ENCODE measurements at regions not wholly inside any gene's neighbourhood (a gene's known extent, or its start where the extent isn't known, plus 50 kb on each side); places are given as distances from the start of the nearest gene placed in this dataset.
"Not testable (repeated sequence)": the region's sequence is repeated elsewhere in the genome, so short reads cannot be mapped to it uniquely, and the experiment has no call there.

GRCh38 chr17:16867545-16867944 is 104.4 kb downstream of the TNFRSF13B start:
- H3K36me3 ChIP-seq (replicated peaks in 1 of 2; ENCODE audit: control insufficient read depth in 1 of 2, insufficient read depth in 2 of 2, low read length in 2 of 2); H3K9me3 Mint-ChIP-seq; H4K20me1 ChIP-seq (ENCODE audit: insufficient read depth, low read length); H3K4me3 Mint-ChIP-seq; H3K4me1 ChIP-seq (ENCODE audit: control insufficient read depth in 1 of 2, insufficient read depth in 2 of 2, low read length in 2 of 2); H3K36me3 Mint-ChIP-seq; H3K27ac Mint-ChIP-seq; H3K4me1 Mint-ChIP-seq; H3K9me3 ChIP-seq (replicated peaks in 1 of 2; ENCODE audit: control insufficient read depth in 1 of 2, insufficient read depth in 1 of 2, low read length in 2 of 2); DNase-seq; H3K4me2 ChIP-seq (replicated peaks; ENCODE audit: extremely low read depth, low read length, poor library complexity, severe bottlenecking); H3K27me3 ChIP-seq (ENCODE audit: control insufficient read depth in 2 of 2, insufficient read depth in 2 of 2, low read length in 2 of 2); H3K9ac ChIP-seq (ENCODE audit: insufficient read depth, low read length, poor library complexity, severe bottlenecking); H2AFZ ChIP-seq (ENCODE audit: insufficient read depth, low read depth, low read length, poor library complexity, severe bottlenecking); intact Hi-C loops (cut with micrococcal nuclease); H3K4me3 ChIP-seq (replicated peaks in 1 of 3; ENCODE audit: low read depth in 2 of 3, low read length in 3 of 3); H3K27ac ChIP-seq (ENCODE audit: low read depth in 1 of 2, low read length in 2 of 2); H3K27me3 Mint-ChIP-seq (ENCODE audit: low read depth in 3 of 3); H3K79me2 ChIP-seq (ENCODE audit: insufficient read depth, low read length): not testable (repeated sequence)
- no CpG with 5 or more reads among the region's 5 CpGs for WGBS (ENCODE audit: insufficient coverage)

- H3K9ac ChIP-seq (ENCODE audit: insufficient read depth, low read length, poor library complexity, severe bottlenecking); H3K27ac Mint-ChIP-seq; H3K4me3 ChIP-seq (replicated peaks in 1 of 3; ENCODE audit: low read depth in 2 of 3, low read length in 3 of 3); H3K4me3 Mint-ChIP-seq; H3K36me3 Mint-ChIP-seq; H3K36me3 ChIP-seq (replicated peaks in 1 of 2; ENCODE audit: control insufficient read depth in 1 of 2, insufficient read depth in 2 of 2, low read length in 2 of 2); H3K27me3 Mint-ChIP-seq (ENCODE audit: low read depth in 3 of 3); DNase-seq; H3K9me3 Mint-ChIP-seq; H3K9me3 ChIP-seq (replicated peaks in 1 of 2; ENCODE audit: control insufficient read depth in 1 of 2, insufficient read depth in 1 of 2, low read length in 2 of 2); H3K27me3 ChIP-seq (ENCODE audit: control insufficient read depth in 2 of 2, insufficient read depth in 2 of 2, low read length in 2 of 2); H3K79me2 ChIP-seq (ENCODE audit: insufficient read depth, low read length); intact Hi-C loops (cut with micrococcal nuclease); H2AFZ ChIP-seq (ENCODE audit: insufficient read depth, low read depth, low read length, poor library complexity, severe bottlenecking); H3K4me2 ChIP-seq (replicated peaks; ENCODE audit: extremely low read depth, low read length, poor library complexity, severe bottlenecking); H3K4me1 Mint-ChIP-seq; H4K20me1 ChIP-seq (ENCODE audit: insufficient read depth, low read length); H3K27ac ChIP-seq (ENCODE audit: low read depth in 1 of 2, low read length in 2 of 2); H3K4me1 ChIP-seq (ENCODE audit: control insufficient read depth in 1 of 2, insufficient read depth in 2 of 2, low read length in 2 of 2): not testable (repeated sequence)
- no CpG with 5 or more reads among the region's 6 CpGs for WGBS (ENCODE audit: insufficient coverage)
Observed at GRCh38 chr17:16866841-16867240, 105.1 kb downstream of the TNFRSF13B start.

DNA sequence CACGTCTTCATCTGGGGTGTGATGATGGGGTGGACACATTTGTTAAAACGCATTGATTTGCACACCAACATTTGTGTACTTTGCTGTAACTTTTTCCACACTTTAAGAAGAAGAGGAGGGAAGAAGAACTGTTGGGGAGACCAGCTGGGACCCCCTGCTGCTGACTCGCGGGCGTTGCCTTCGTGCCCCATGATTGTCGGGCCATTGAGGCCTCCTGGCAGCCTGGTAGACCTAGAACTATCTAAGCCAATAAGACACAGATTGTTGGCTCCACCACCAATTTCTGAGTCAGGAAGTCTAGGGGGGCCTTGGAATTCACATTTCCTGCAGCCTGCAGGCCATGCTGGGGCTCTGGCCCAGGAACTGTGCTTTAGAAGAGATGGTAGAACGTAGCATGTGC is 105.5 kb downstream of the TNFRSF13B start:
- WGBS (ENCODE audit: insufficient coverage): 83% methylated on average over 1 of the region's 8 CpGs
- peaks cover 2% of the 10 kb centered on the region for H3K4me1 Mint-ChIP-seq
- no peak overlapping the region for H3K27ac ChIP-seq (ENCODE audit: low read depth in 1 of 2, low read length in 2 of 2)

GRCh38 chr17:16865704-16866103 is 106.2 kb downstream of the TNFRSF13B start:
- H3K4me1 ChIP-seq (ENCODE audit: control insufficient read depth in 1 of 2, insufficient read depth in 2 of 2, low read length in 2 of 2); H3K27ac Mint-ChIP-seq; H3K79me2 ChIP-seq (ENCODE audit: insufficient read depth, low read length); H3K36me3 ChIP-seq (replicated peaks in 1 of 2; ENCODE audit: control insufficient read depth in 1 of 2, insufficient read depth in 2 of 2, low read length in 2 of 2); H3K27me3 Mint-ChIP-seq (ENCODE audit: low read depth in 3 of 3); H3K4me1 Mint-ChIP-seq; H3K9ac ChIP-seq (ENCODE audit: insufficient read depth, low read length, poor library complexity, severe bottlenecking); H2AFZ ChIP-seq (ENCODE audit: insufficient read depth, low read depth, low read length, poor library complexity, severe bottlenecking); H3K27ac ChIP-seq (ENCODE audit: low read depth in 1 of 2, low read length in 2 of 2); intact Hi-C loops (cut with micrococcal nuclease); H3K36me3 Mint-ChIP-seq; H3K4me2 ChIP-seq (replicated peaks; ENCODE audit: extremely low read depth, low read length, poor library complexity, severe bottlenecking); DNase-seq; H3K9me3 Mint-ChIP-seq; H3K27me3 ChIP-seq (ENCODE audit: control insufficient read depth in 2 of 2, insufficient read depth in 2 of 2, low read length in 2 of 2); H3K4me3 ChIP-seq (replicated peaks in 1 of 3; ENCODE audit: low read depth in 2 of 3, low read length in 3 of 3); H3K4me3 Mint-ChIP-seq; H4K20me1 ChIP-seq (ENCODE audit: insufficient read depth, low read length); H3K9me3 ChIP-seq (replicated peaks in 1 of 2; ENCODE audit: control insufficient read depth in 1 of 2, insufficient read depth in 1 of 2, low read length in 2 of 2): not testable (repeated sequence)
- no CpG with 5 or more reads among the region's 8 CpGs for WGBS (ENCODE audit: insufficient coverage)

More for the DNA sequence above, 105.5 kb downstream of the TNFRSF13B start:
- TF ChIP-seq, protein P1, sequence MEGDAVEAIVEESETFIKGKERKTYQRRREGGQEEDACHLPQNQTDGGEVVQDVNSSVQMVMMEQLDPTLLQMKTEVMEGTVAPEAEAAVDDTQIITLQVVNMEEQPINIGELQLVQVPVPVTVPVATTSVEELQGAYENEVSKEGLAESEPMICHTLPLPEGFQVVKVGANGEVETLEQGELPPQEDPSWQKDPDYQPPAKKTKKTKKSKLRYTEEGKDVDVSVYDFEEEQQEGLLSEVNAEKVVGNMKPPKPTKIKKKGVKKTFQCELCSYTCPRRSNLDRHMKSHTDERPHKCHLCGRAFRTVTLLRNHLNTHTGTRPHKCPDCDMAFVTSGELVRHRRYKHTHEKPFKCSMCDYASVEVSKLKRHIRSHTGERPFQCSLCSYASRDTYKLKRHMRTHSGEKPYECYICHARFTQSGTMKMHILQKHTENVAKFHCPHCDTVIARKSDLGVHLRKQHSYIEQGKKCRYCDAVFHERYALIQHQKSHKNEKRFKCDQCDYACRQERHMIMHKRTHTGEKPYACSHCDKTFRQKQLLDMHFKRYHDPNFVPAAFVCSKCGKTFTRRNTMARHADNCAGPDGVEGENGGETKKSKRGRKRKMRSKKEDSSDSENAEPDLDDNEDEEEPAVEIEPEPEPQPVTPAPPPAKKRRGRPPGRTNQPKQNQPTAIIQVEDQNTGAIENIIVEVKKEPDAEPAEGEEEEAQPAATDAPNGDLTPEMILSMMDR (IDR thresholded peaks at IDR 0.05): no peak
- H2AFZ ChIP-seq (ENCODE audit: insufficient read depth, low read depth, low read length, poor library complexity, severe bottlenecking): no peak overlapping the region
- no peak overlapping the region for H3K4me3 ChIP-seq (replicated peaks in 1 of 3; ENCODE audit: low read depth in 2 of 3, low read length in 3 of 3)
- no peak overlapping the region for H3K4me2 ChIP-seq (replicated peaks; ENCODE audit: extremely low read depth, low read length, poor library complexity, severe bottlenecking)
- no peaks in the 10 kb centered on the region for H3K4me1 ChIP-seq (ENCODE audit: control insufficient read depth in 1 of 2, insufficient read depth in 2 of 2, low read length in 2 of 2)
- no peaks in the 10 kb centered on the region for H3K27me3 ChIP-seq (ENCODE audit: control insufficient read depth in 2 of 2, insufficient read depth in 2 of 2, low read length in 2 of 2)
- DNase-seq: no peak
- H3K27ac Mint-ChIP-seq: no peak overlapping the region
- peaks cover 0 to 6% (median 0%) of the 10 kb centered on the region in 7 donors for H3K9me3 Mint-ChIP-seq
- no peaks in the 10 kb centered on the region for H3K36me3 Mint-ChIP-seq
- no peak overlapping the region for H3K4me3 Mint-ChIP-seq
- H3K9me3 ChIP-seq (replicated peaks in 1 of 2; ENCODE audit: control insufficient read depth in 1 of 2, insufficient read depth in 1 of 2, low read length in 2 of 2): peaks cover 0 to 2% of the 10 kb centered on the region in 2 donors
- no peaks in the 10 kb centered on the region for H4K20me1 ChIP-seq (ENCODE audit: insufficient read depth, low read length)
- H3K36me3 ChIP-seq (replicated peaks in 1 of 2; ENCODE audit: control insufficient read depth in 1 of 2, insufficient read depth in 2 of 2, low read length in 2 of 2): no peaks in the 10 kb centered on the region
- intact Hi-C loops (cut with micrococcal nuclease): no loop called here
- H3K9ac ChIP-seq (ENCODE audit: insufficient read depth, low read length, poor library complexity, severe bottlenecking): no peak overlapping the region
- peaks cover 0 to 5% (median 3%) of the 10 kb centered on the region in 3 donors for H3K27me3 Mint-ChIP-seq (ENCODE audit: low read depth in 3 of 3)
- H3K79me2 ChIP-seq (ENCODE audit: insufficient read depth, low read length): no peaks in the 10 kb centered on the region

Data from CD14-positive monocyte (primary cell).